ENCODE measurements at regions not wholly inside any gene's neighbourhood (a gene's known extent, or its start where the extent isn't known, plus 50 kb on each side); places are given as distances from the start of the nearest gene placed in this dataset.

GRCh38 chr1:214202992-214203391 is 78.0 kb upstream of the SMYD2 start:
- H3K4me1 ChIP-seq: no peaks in the 10 kb centered on the region
- H3K27me3 ChIP-seq: no peaks in the 10 kb centered on the region
- no peaks in the 10 kb centered on the region for H3K36me3 ChIP-seq
- no peak overlapping the region for H3K4me3 ChIP-seq
- WGBS, 2 donors: 79 to 80% methylated on average over 3 of the region's 3 CpGs
- no peak for DNase-seq
- no peaks in the 10 kb centered on the region for H3K9me3 ChIP-seq
- TF ChIP-seq POLR2AphosphoS5 (IDR thresholded peaks at IDR 0.05): no peak
- no peak for TF ChIP-seq EP300 (IDR thresholded peaks at IDR 0.05)
- no peak for TF ChIP-seq POLR2A (IDR thresholded peaks at IDR 0.05)
- TF ChIP-seq CTCF (IDR thresholded peaks at IDR 0.05): no peak
- intact Hi-C loops (cut with DNase I): no loop called here
- no peak overlapping the region for H3K27ac ChIP-seq

- Histone ChIP-seq H3K4me1 (no peaks in the 10 kb centered on the region), H3K36me3 (no peaks in the 10 kb centered on the region), H3K4me3 (no peak overlapping the region), H3K27ac (no peak overlapping the region), H3K27me3 (no peaks in the 10 kb centered on the region), H3K9me3 (no peaks in the 10 kb centered on the region)
- 74% methylated on average over 8 of the region's 8 CpGs for WGBS, 2 donors
- intact Hi-C loops (cut with DNase I): no loop called here
- TF ChIP-seq POLR2AphosphoS5 (IDR thresholded peaks at IDR 0.05): no peak
- DNase-seq: no peak
These were observed 75.9 kb upstream of the SMYD2 start for GRCh38 chr1:214205053-214205452.

- Histone ChIP-seq H3K27ac (no peak overlapping the region), H3K36me3 (no peaks in the 10 kb centered on the region), H3K4me1 (no peaks in the 10 kb centered on the region), H3K4me3 (no peak overlapping the region), H3K9me3 (no peaks in the 10 kb centered on the region), H3K27me3 (no peaks in the 10 kb centered on the region)
- TF ChIP-seq POLR2A (IDR thresholded peaks at IDR 0.05) (no peak), POLR2AphosphoS5 (IDR thresholded peaks at IDR 0.05) (no peak), CTCF (IDR thresholded peaks at IDR 0.05) (no peak), EP300 (IDR thresholded peaks at IDR 0.05) (no peak)
- no peak for DNase-seq
- 92 to 95% methylated on average over 14 of the region's 14 CpGs for WGBS, 2 donors
- intact Hi-C loops (cut with DNase I): no loop called here
These were observed 72.5 kb upstream of the SMYD2 start for GRCh38 chr1:214208460-214208859.

- Histone ChIP-seq H3K4me1 (peaks cover 0 to 3% (median 3%) of the 10 kb centered on the region in 4 donors), H3K4me3 (no peak overlapping the region), H3K9me3 (no peaks in the 10 kb centered on the region), H3K27me3 (no peaks in the 10 kb centered on the region), H3K36me3 (no peaks in the 10 kb centered on the region), H3K27ac (no peak overlapping the region)
- 89% methylated on average over 7 of the region's 7 CpGs for WGBS, 2 donors
- TF ChIP-seq EP300 (IDR thresholded peaks at IDR 0.05) (no peak), POLR2AphosphoS5 (IDR thresholded peaks at IDR 0.05) (no peak), CTCF (IDR thresholded peaks at IDR 0.05) (no peak), POLR2A (IDR thresholded peaks at IDR 0.05) (no peak)
- no peak for DNase-seq
- intact Hi-C loops (cut with DNase I): no loop called here
These were observed 71.6 kb upstream of the SMYD2 start for GRCh38 chr1:214209260-214209808.

GRCh38 chr1:214213136-214213535 is 67.8 kb upstream of the SMYD2 start:
- Histone ChIP-seq H3K9me3 (no peaks in the 10 kb centered on the region), H3K4me1 (peaks cover 0 to 6% (median 5%) of the 10 kb centered on the region in 4 donors), H3K27ac (no peak overlapping the region), H3K4me3 (no peak overlapping the region), H3K27me3 (no peaks in the 10 kb centered on the region), H3K36me3 (no peaks in the 10 kb centered on the region)
- no peak for DNase-seq
- TF ChIP-seq POLR2A (IDR thresholded peaks at IDR 0.05) (no peak), CTCF (IDR thresholded peaks at IDR 0.05) (no peak), POLR2AphosphoS5 (IDR thresholded peaks at IDR 0.05) (no peak), EP300 (IDR thresholded peaks at IDR 0.05) (no peak)
- WGBS, 2 donors: 49 to 73% methylated on average over 4 of the region's 4 CpGs
- intact Hi-C loops (cut with DNase I): no loop called here

Measured in sigmoid colon (tissue), 6 donors.